H9 (cell line): ENCODE measurements at regions not wholly inside any gene's neighbourhood (a gene's known extent, or its start where the extent isn't known, plus 50 kb on each side); places are given as distances from the start of the nearest gene placed in this dataset.

ENCODE experiments used
- DNase-seq: peaks from one replicate; pipeline ENCODE4 v3.0.0-alpha.2; 2017
- H2AFZ ChIP-seq: one replicate; pipeline ENCODE4 v1.6.1; 2013; ENCODE audit warnings: mild to moderate bottlenecking, low read length, control low read depth, moderate library complexity
- H2AK5ac ChIP-seq: 2 replicates; pipeline ENCODE4 v1.6.1; 2013; ENCODE audit warnings: low read length, control low read depth, mixed read lengths; ENCODE audit not compliant: insufficient read length
- H2BK120ac ChIP-seq: one replicate; pipeline ENCODE4 v1.6.1; 2013; ENCODE audit warnings: low read depth, mild to moderate bottlenecking, low read length, control low read depth, inconsistent platforms; ENCODE audit not compliant: poor library complexity, severe bottlenecking
- H2BK12ac ChIP-seq: 2 replicates; pipeline ENCODE4 v1.6.1; 2013; ENCODE audit warnings: low read length, control low read depth, mixed read lengths, low read depth; ENCODE audit not compliant: insufficient read length
- H2BK15ac ChIP-seq: 2 replicates; pipeline ENCODE4 v1.6.1; 2013; ENCODE audit warnings: low read depth, low read length, control low read depth
- H2BK20ac ChIP-seq: one replicate; pipeline ENCODE4 v1.6.1; 2013; ENCODE audit warnings: low read depth, mild to moderate bottlenecking, low read length, control low read depth, inconsistent platforms; ENCODE audit not compliant: poor library complexity, severe bottlenecking
- H2BK5ac ChIP-seq: 2 replicates; pipeline ENCODE4 v1.6.1; 2013; ENCODE audit warnings: low read length, control low read depth, mixed read lengths; ENCODE audit not compliant: insufficient read length
- H3K14ac ChIP-seq: 2 replicates; pipeline ENCODE4 v1.6.1; 2013; ENCODE audit warnings: low read length, control low read depth; ENCODE audit not compliant: insufficient read depth
- H3K18ac ChIP-seq: 2 replicates; pipeline ENCODE4 v1.6.1; 2013; ENCODE audit warnings: low read depth, mild to moderate bottlenecking, mixed read lengths, low read length, control low read depth; ENCODE audit not compliant: insufficient read length
- H3K23ac ChIP-seq: 2 replicates; pipeline ENCODE4 v1.6.1; 2013; ENCODE audit warnings: low read length, control low read depth, mixed read lengths, low read depth; ENCODE audit not compliant: insufficient read length
- H3K23me2 ChIP-seq: 2 replicates; pipeline ENCODE4 v1.6.1; 2013; ENCODE audit warnings: low read depth, mild to moderate bottlenecking, mixed read lengths, low read length, control low read depth; ENCODE audit not compliant: insufficient read length, poor library complexity, severe bottlenecking
- H3K27ac ChIP-seq: 2 replicates; pipeline ENCODE4 v1.5.1; 2013; ENCODE audit warnings: low read length, control low read depth, mixed read lengths, low read depth; ENCODE audit not compliant: insufficient read length
- H3K27me3 ChIP-seq: 2 replicates; pipeline ENCODE4 v1.6.1; 2013; ENCODE audit warnings: low read length, control low read depth, inconsistent platforms; ENCODE audit not compliant: insufficient read depth
- H3K4ac ChIP-seq: 2 replicates; pipeline ENCODE4 v1.6.1; 2013; ENCODE audit warnings: low read depth, mild to moderate bottlenecking, control low read depth, inconsistent platforms, low read length, moderate library complexity
- H3K4me1 ChIP-seq: 2 replicates; pipeline ENCODE4 v1.6.1; 2013; ENCODE audit warnings: low read length, control low read depth, inconsistent platforms; ENCODE audit not compliant: insufficient read depth
- H3K4me2 ChIP-seq: 2 replicates; pipeline ENCODE4 v1.6.1; 2013; ENCODE audit warnings: low read length, control low read depth, mixed read lengths; ENCODE audit not compliant: insufficient read length, insufficient read depth
- H3K56ac ChIP-seq: 2 replicates; pipeline ENCODE4 v1.6.1; 2013; ENCODE audit warnings: low read depth, mild to moderate bottlenecking, mixed read lengths, low read length, control low read depth; ENCODE audit not compliant: insufficient read length
- H3K79me1 ChIP-seq: 2 replicates; pipeline ENCODE4 v1.6.1; 2013; ENCODE audit warnings: low read depth, mild to moderate bottlenecking, moderate library complexity, low read length, control low read depth, inconsistent platforms; ENCODE audit not compliant: insufficient read depth, poor library complexity, severe bottlenecking
- H3K79me2 ChIP-seq: 2 replicates; pipeline ENCODE4 v1.6.1; 2013; ENCODE audit warnings: low read length, control low read depth, inconsistent platforms; ENCODE audit not compliant: insufficient read depth
- H3K9ac ChIP-seq: 2 replicates; pipeline ENCODE4 v1.6.1; 2013; ENCODE audit warnings: low read length, control low read depth, mixed read lengths; ENCODE audit not compliant: insufficient read length; ENCODE audit errors: extremely low read depth
- H3K9me3 ChIP-seq: one replicate; pipeline ENCODE4 v1.6.1; 2013; ENCODE audit warnings: low read depth, low read length, inconsistent platforms; ENCODE audit not compliant: control insufficient read depth
- H3T11ph ChIP-seq: one replicate; pipeline ENCODE4 v1.6.1; 2013; ENCODE audit warnings: mild to moderate bottlenecking, low read length, control low read depth, inconsistent platforms
- H4K20me1 ChIP-seq: one replicate; pipeline ENCODE4 v1.6.1; 2013; ENCODE audit not compliant: control insufficient read depth, insufficient read length, insufficient read depth
- H4K5ac ChIP-seq: 2 replicates; pipeline ENCODE4 v1.6.1; 2013; ENCODE audit warnings: low read depth, mild to moderate bottlenecking, mixed read lengths, low read length, control low read depth; ENCODE audit not compliant: insufficient read length
- H4K8ac ChIP-seq: replicated peaks from 2 replicates; pipeline ENCODE4 v1.6.1; 2013; ENCODE audit warnings: low read length, control low read depth, mixed read lengths, low read depth; ENCODE audit not compliant: insufficient read length
- H4K91ac ChIP-seq: 2 replicates; pipeline ENCODE4 v1.6.1; 2013; ENCODE audit warnings: low read depth, mild to moderate bottlenecking, moderate library complexity, mixed read lengths, low read length, control low read depth; ENCODE audit not compliant: insufficient read length
- H3K27ac Mint-ChIP-seq, 3 experiments: 2 replicates in 2 of 3; 3 replicates in 1 of 3; pipeline ENCODE4 v1.8.0; 2020 to 2021; ENCODE audit warnings: mixed read lengths in 3 of 3, mild to moderate bottlenecking in 1 of 3, moderate library complexity in 1 of 3
- H3K27me3 Mint-ChIP-seq: 2 replicates; pipeline ENCODE4 v1.8.0; 2021; ENCODE audit warnings: low read depth, mild to moderate bottlenecking, moderate library complexity, mixed read lengths
- H3K36me3 Mint-ChIP-seq, 3 experiments: 2 replicates in 2 of 3; 3 replicates in 1 of 3; pipeline ENCODE4 v1.8.0; 2020 to 2021; ENCODE audit warnings: low read depth in 3 of 3, mixed read lengths in 3 of 3; ENCODE audit not compliant: insufficient read depth in 1 of 3
- H3K4me1 Mint-ChIP-seq, 2 experiments: 2 replicates each; pipeline ENCODE4 v1.8.0; 2020; ENCODE audit warnings: mixed read lengths in 2 of 2
- H3K4me3 Mint-ChIP-seq, 2 experiments: 2 replicates in 1 of 2; 3 replicates in 1 of 2; pipeline ENCODE4 v1.8.0; 2020 to 2021; ENCODE audit warnings: mild to moderate bottlenecking in 2 of 2, mixed read lengths in 2 of 2, moderate library complexity in 1 of 2
- H3K9me3 Mint-ChIP-seq, 2 experiments: 2 replicates in 1 of 2; 3 replicates in 1 of 2; pipeline ENCODE4 v1.8.0; 2020; ENCODE audit warnings: mild to moderate bottlenecking in 2 of 2, mixed read lengths in 2 of 2, moderate library complexity in 1 of 2
- CTCF ChIP-seq: fragments of 200-600 bp; sonication (generic); conservative IDR thresholded peaks from 3 replicates; pipeline ENCODE4 v1.8.0; 2021; ENCODE audit warnings: antibody characterized with exemption, mild to moderate bottlenecking
- WGBS: extraction: QIAGEN DNeasy Blood & Tissue Kit; methylation state at CpG from one replicate; pipeline ENCODE4 v1.1.7; 2013; ENCODE audit warnings: missing lambda C conversion rate, low lambda C conversion rate, mixed read lengths; ENCODE audit not compliant: insufficient read length; ENCODE audit errors: extremely low coverage; 5-methylcytosine and 5-hydroxymethylcytosine counted together

DNA sequence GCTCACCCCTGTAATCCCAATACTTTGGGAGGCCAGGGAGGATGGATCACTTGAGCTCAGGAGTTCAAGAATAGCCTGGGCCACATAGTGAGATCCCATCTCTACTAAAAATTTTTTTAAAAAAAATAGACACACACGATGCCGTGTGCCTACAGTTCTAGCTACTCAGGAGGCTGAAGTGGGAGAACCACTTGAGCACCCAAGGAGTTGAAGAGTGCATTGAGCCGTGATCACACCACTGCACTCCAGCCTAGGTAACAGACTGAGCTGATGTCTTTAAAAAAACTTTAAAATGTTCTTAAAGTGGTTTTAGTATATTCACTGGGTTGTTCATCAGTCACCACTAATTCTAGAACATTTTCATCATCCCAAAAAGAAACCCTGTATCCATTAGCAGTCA lies 51.9 kb upstream of the RNF38 start:
- no peak overlapping the region for H3K9ac ChIP-seq
- no CpG with 5 or more reads among the region's 3 CpGs for WGBS
- H2BK5ac ChIP-seq, result no peak overlapping the region
- no peak overlapping the region for H3K56ac ChIP-seq
- no peaks in the 10 kb centered on the region for H3K23me2 ChIP-seq
- H3K18ac ChIP-seq, result no peak overlapping the region
- no peaks in the 10 kb centered on the region for H4K20me1 ChIP-seq
- H3K79me2 ChIP-seq, result peaks cover 5% of the 10 kb centered on the region; the same call in 1 of the 2 replicates
- H3K27me3 Mint-ChIP-seq, result no peaks in the 10 kb centered on the region
- H2BK120ac ChIP-seq, result no peak overlapping the region
- H2AK5ac ChIP-seq, result no peak overlapping the region
- H3K36me3 Mint-ChIP-seq, result peaks cover 0 to 9% (median 8%) of the 10 kb centered on the region in 3 experiments; a peak in 5 of 7 replicates
- no peaks in the 10 kb centered on the region; a peak in 2 of 5 replicates for H3K9me3 Mint-ChIP-seq
- no peak for DNase-seq
- no peak overlapping the region for H2BK12ac ChIP-seq
- H3K27ac Mint-ChIP-seq, result peak overlapping the region in 1 of 3 experiments; percentile 38; a peak in 3 of 7 replicates
- no peak overlapping the region for H3K4me3 Mint-ChIP-seq
- no peak overlapping the region for H3K14ac ChIP-seq
- H3K4me1 Mint-ChIP-seq, result peaks cover 17 to 18% of the 10 kb centered on the region in 2 experiments
- peaks cover 14% of the 10 kb centered on the region for H3K79me1 ChIP-seq
- TF ChIP-seq CTCF, result no peak
- no peak overlapping the region for H3K4me2 ChIP-seq
- no peaks in the 10 kb centered on the region for H3K27me3 ChIP-seq
- no peak overlapping the region for H2AFZ ChIP-seq
- H3T11ph ChIP-seq, result no peak overlapping the region
- H4K91ac ChIP-seq, result no peak overlapping the region
- H4K5ac ChIP-seq, result no peak overlapping the region
- H3K4ac ChIP-seq, result no peak overlapping the region
- no peak overlapping the region for H4K8ac ChIP-seq
- no peaks in the 10 kb centered on the region for H3K9me3 ChIP-seq
- 0 out of 2 replicates have a peak, but pooled peaks cover 2% of the 10 kb centered on the region for H3K4me1 ChIP-seq
- no peak overlapping the region for H3K27ac ChIP-seq
- H2BK20ac ChIP-seq, result no peak overlapping the region
- H2BK15ac ChIP-seq, result no peak overlapping the region
- no peak overlapping the region for H3K23ac ChIP-seq
